Neural crest cell (in vitro differentiated cells): ENCODE measurements at regions not wholly inside any gene's neighbourhood (a gene's known extent, or its start where the extent isn't known, plus 50 kb on each side); places are given as distances from the start of the nearest gene placed in this dataset.

ENCODE experiments used
- DNase-seq: peaks from one replicate; pipeline ENCODE4 v3.0.0; 2021; ENCODE audit warnings: low read depth, mixed read lengths, low spot score
- H3K27ac Mint-ChIP-seq: one replicate; pipeline ENCODE4 v1.8.0; 2021; ENCODE audit warnings: mild to moderate bottlenecking, mixed read lengths; ENCODE audit not compliant: unreplicated experiment
- H3K27me3 Mint-ChIP-seq: 2 replicates; pipeline ENCODE4 v1.8.0; 2021; ENCODE audit warnings: low read depth, mild to moderate bottlenecking, mixed read lengths
- H3K36me3 Mint-ChIP-seq: 2 replicates; pipeline ENCODE4 v1.8.0; 2021; ENCODE audit warnings: low read depth, mild to moderate bottlenecking, mixed read lengths
- H3K4me1 Mint-ChIP-seq: 2 replicates; pipeline ENCODE4 v1.8.0; 2021; ENCODE audit warnings: mixed read lengths
- H3K4me3 Mint-ChIP-seq: one replicate; pipeline ENCODE4 v1.8.0; 2021; ENCODE audit warnings: mild to moderate bottlenecking, mixed read lengths
- H3K9me3 Mint-ChIP-seq: 2 replicates; pipeline ENCODE4 v1.8.0; 2021; ENCODE audit warnings: mixed read lengths
- TF ChIP-seq, protein P1 (sequence below): fragments of 200-600 bp; sonication (generic); conservative IDR thresholded peaks from 2 replicates; pipeline ENCODE4 v1.5.0; 2021; ENCODE audit warnings: antibody characterized with exemption, mild to moderate bottlenecking

DNA sequence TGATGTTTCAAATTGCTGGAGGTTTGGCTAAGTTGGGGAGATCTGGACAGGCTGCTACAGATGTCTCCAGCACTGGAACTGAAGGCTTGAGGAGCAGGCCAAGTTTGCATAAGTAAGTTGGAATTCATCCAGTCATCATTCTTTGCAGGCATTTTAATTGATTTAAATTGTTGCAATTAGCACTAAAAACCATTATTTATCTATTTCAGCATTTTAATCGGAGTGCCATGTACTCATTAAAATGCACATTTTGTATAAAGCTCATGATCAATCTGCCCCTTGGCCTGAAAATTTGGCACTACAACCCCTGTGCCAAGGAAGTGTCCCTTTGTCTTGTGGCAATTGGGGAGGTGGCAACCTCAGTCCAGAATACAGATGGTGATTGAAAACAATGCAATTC, 320.2 kb downstream of the MAT2B start:
- no peak overlapping the region for H3K27ac Mint-ChIP-seq
- TF ChIP-seq, protein P1, sequence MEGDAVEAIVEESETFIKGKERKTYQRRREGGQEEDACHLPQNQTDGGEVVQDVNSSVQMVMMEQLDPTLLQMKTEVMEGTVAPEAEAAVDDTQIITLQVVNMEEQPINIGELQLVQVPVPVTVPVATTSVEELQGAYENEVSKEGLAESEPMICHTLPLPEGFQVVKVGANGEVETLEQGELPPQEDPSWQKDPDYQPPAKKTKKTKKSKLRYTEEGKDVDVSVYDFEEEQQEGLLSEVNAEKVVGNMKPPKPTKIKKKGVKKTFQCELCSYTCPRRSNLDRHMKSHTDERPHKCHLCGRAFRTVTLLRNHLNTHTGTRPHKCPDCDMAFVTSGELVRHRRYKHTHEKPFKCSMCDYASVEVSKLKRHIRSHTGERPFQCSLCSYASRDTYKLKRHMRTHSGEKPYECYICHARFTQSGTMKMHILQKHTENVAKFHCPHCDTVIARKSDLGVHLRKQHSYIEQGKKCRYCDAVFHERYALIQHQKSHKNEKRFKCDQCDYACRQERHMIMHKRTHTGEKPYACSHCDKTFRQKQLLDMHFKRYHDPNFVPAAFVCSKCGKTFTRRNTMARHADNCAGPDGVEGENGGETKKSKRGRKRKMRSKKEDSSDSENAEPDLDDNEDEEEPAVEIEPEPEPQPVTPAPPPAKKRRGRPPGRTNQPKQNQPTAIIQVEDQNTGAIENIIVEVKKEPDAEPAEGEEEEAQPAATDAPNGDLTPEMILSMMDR = no peak
- H3K36me3 Mint-ChIP-seq = no peaks in the 10 kb centered on the region
- peaks cover 2% of the 10 kb centered on the region for H3K27me3 Mint-ChIP-seq
- H3K9me3 Mint-ChIP-seq = no peaks in the 10 kb centered on the region
- H3K4me1 Mint-ChIP-seq = no peaks in the 10 kb centered on the region
- no peak overlapping the region for H3K4me3 Mint-ChIP-seq
- DNase-seq = no peak

DNA sequence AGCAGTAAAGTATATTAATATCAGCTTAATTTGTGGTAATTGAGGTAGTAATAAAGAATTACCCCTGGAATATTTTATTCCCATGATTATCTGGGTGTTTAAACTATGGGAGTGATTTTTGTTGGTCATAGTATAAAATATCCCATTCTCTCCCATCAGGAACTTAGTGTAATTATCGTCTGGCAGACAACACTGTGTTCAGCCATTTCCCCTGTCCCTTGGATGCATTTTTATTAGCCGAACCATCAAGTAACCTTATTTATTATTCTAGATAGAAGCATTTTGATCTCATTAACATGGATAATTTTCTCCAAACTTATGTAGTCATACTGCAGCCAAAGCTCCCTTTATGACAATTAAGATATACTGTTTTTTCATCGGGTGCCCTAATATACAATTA, 320.8 kb downstream of the MAT2B start:
- Mint-ChIP-seq H3K27ac (no peak overlapping the region), H3K4me3 (no peak overlapping the region), H3K4me1 (no peaks in the 10 kb centered on the region), H3K9me3 (no peaks in the 10 kb centered on the region), H3K27me3 (peaks cover 2% of the 10 kb centered on the region), H3K36me3 (no peaks in the 10 kb centered on the region)
- DNase-seq = no peak
- TF ChIP-seq, protein P1 = no peak

DNA sequence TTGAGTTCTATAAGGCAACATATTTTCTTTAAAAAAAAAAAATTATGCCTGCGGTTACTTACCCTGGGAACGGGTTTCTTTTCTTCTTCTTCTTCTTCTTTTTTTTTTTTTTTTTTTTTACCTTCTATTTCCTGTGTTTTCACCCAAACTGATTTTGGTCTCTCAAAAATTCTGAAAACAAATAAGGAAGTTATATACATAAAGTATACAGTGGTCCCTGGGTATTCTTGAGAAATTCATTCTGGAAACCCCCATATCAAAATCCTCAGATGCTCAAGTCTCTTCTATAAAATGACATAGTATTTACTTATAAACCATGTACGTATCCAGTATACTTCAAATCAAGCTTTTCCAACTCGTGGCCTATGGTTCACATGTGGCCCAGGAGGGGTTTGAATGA, 326.7 kb downstream of the MAT2B start:
- peaks cover 2% of the 10 kb centered on the region for H3K27me3 Mint-ChIP-seq
- peaks cover 4% of the 10 kb centered on the region for H3K9me3 Mint-ChIP-seq
- no peaks in the 10 kb centered on the region for H3K4me1 Mint-ChIP-seq
- no peak for DNase-seq
- no peaks in the 10 kb centered on the region for H3K36me3 Mint-ChIP-seq
- no peak overlapping the region for H3K4me3 Mint-ChIP-seq
- TF ChIP-seq, protein P1 = no peak
- H3K27ac Mint-ChIP-seq = no peak overlapping the region

DNA sequence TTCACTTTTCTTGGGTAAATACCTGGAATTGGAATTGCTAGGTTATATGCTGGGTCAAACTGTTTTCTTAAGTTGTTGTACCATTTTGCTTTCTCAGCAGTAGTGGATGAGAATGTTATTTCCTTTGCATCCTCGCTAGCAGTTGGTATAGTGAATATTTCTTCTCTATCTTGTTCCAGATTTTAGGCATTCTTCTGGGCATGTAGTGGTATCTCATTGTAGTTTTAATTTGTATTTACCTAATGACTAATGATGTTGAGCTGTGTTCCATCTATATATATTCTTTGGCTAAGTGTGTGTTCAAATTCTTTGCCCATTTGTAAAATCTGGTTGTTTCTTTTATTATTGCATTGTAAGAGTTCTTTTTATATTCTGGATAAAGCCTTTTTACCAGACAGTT, 333.3 kb downstream of the MAT2B start:
- H3K4me1 Mint-ChIP-seq = no peaks in the 10 kb centered on the region
- H3K36me3 Mint-ChIP-seq = no peaks in the 10 kb centered on the region
- TF ChIP-seq, protein P1 = no peak
- H3K9me3 Mint-ChIP-seq = no peaks in the 10 kb centered on the region
- no peak for DNase-seq
- no peaks in the 10 kb centered on the region for H3K27me3 Mint-ChIP-seq
- H3K4me3 Mint-ChIP-seq = no peak overlapping the region
- H3K27ac Mint-ChIP-seq = no peak overlapping the region

DNA sequence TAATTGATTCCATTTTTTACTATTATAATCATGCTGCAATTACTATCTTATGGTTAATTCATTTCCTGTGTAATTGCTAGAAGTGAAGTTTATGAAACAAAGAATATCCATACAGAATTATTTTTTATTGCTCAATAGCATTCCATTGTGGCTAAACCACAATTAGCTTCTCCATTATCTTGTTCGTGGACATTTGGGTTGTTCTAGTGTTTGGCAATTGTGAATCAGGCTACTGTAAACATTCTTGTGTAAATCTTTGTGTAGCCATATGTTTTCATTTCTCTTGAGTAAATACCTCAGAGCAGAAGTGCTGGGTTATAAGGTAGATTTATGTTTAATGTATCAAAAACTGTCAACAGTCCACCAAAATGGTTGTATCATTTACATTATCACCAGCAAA, 341.1 kb downstream of the MAT2B start:
- TF ChIP-seq, protein P1 = no peak
- Mint-ChIP-seq H3K27ac (no peak overlapping the region), H3K9me3 (no peaks in the 10 kb centered on the region), H3K4me3 (no peak overlapping the region), H3K27me3 (no peaks in the 10 kb centered on the region), H3K4me1 (no peaks in the 10 kb centered on the region), H3K36me3 (no peaks in the 10 kb centered on the region)
- DNase-seq = no peak

- Mint-ChIP-seq H3K27ac (no peak overlapping the region), H3K4me3 (no peak overlapping the region), H3K4me1 (no peaks in the 10 kb centered on the region), H3K36me3 (no peaks in the 10 kb centered on the region), H3K27me3 (peaks cover 2% of the 10 kb centered on the region), H3K9me3 (peaks cover 15% of the 10 kb centered on the region)
- TF ChIP-seq, protein P1 = no peak
- no peak for DNase-seq
Observed at GRCh38 chr5:163855754-163856153, 350.3 kb downstream of the MAT2B start.
